IPS-15b (cell line): ENCODE measurements at regions not wholly inside any gene's neighbourhood (a gene's known extent, or its start where the extent isn't known, plus 50 kb on each side); places are given as distances from the start of the nearest gene placed in this dataset.
"Not testable (repeated sequence)": the region's sequence is repeated elsewhere in the genome, so short reads cannot be mapped to it uniquely, and the experiment has no call there.

Source experiments
- H3K27me3 ChIP-seq: one replicate; pipeline ENCODE4 v1.6.1; 2013; ENCODE audit warnings: low read length; ENCODE audit not compliant: control insufficient read depth, insufficient read depth
- H3K36me3 ChIP-seq: one replicate; pipeline ENCODE4 v1.6.1; 2013; ENCODE audit warnings: low read length; ENCODE audit not compliant: control insufficient read depth, insufficient read depth
- H3K4me1 ChIP-seq: one replicate; pipeline ENCODE4 v1.6.1; 2013; ENCODE audit warnings: mild to moderate bottlenecking, low read length; ENCODE audit not compliant: control insufficient read depth, insufficient read depth
- H3K4me3 ChIP-seq: one replicate; pipeline ENCODE4 v1.5.1; 2013; ENCODE audit warnings: low read depth, low read length
- H3K9ac ChIP-seq: one replicate; pipeline ENCODE4 v1.6.1; 2013; ENCODE audit warnings: low read depth, mild to moderate bottlenecking, low read length
- H3K9me3 ChIP-seq: one replicate; pipeline ENCODE4 v1.6.1; 2013; ENCODE audit warnings: mild to moderate bottlenecking, low read length; ENCODE audit not compliant: control insufficient read depth, insufficient read depth

- Histone ChIP-seq H3K9me3 (no peaks in the 10 kb centered on the region), H3K4me1 (no peaks in the 10 kb centered on the region), H3K4me3 (no peak overlapping the region), H3K36me3 (no peaks in the 10 kb centered on the region), H3K9ac (no peak overlapping the region), H3K27me3 (no peaks in the 10 kb centered on the region)
Measured at GRCh38 chr22:48424201-48424627, 1403.5 kb downstream of the BRD1 start.

GRCh38 chr22:48423481-48423911, 1404.2 kb downstream of the BRD1 start:
- no peak overlapping the region for H3K4me3 ChIP-seq
- H3K9me3 ChIP-seq = no peaks in the 10 kb centered on the region
- H3K9ac ChIP-seq = no peak overlapping the region
- H3K4me1 ChIP-seq = no peaks in the 10 kb centered on the region
- H3K36me3 ChIP-seq = no peaks in the 10 kb centered on the region
- no peaks in the 10 kb centered on the region for H3K27me3 ChIP-seq

GRCh38 chr22:48422900-48423480, 1404.7 kb downstream of the BRD1 start:
- H3K4me3 ChIP-seq = no peak overlapping the region
- H3K4me1 ChIP-seq = no peaks in the 10 kb centered on the region
- no peaks in the 10 kb centered on the region for H3K9me3 ChIP-seq
- H3K27me3 ChIP-seq = no peaks in the 10 kb centered on the region
- no peaks in the 10 kb centered on the region for H3K36me3 ChIP-seq
- H3K9ac ChIP-seq = no peak overlapping the region

- H3K27me3 ChIP-seq = no peaks in the 10 kb centered on the region
Measured at GRCh38 chr22:48418831-48419230, 1408.8 kb downstream of the BRD1 start.

GRCh38 chr22:48417225-48418070, 1410.2 kb downstream of the BRD1 start:
- Histone ChIP-seq H3K9ac (no peak overlapping the region), H3K27me3 (no peaks in the 10 kb centered on the region), H3K9me3 (no peaks in the 10 kb centered on the region), H3K4me1 (no peaks in the 10 kb centered on the region), H3K4me3 (no peak overlapping the region), H3K36me3 (no peaks in the 10 kb centered on the region)

More at GRCh38 chr22:48418831-48419230, 1408.8 kb downstream of the BRD1 start:
- Histone ChIP-seq H3K9me3 (no peaks in the 10 kb centered on the region), H3K4me3 (no peak overlapping the region), H3K36me3 (no peaks in the 10 kb centered on the region), H3K4me1 (no peaks in the 10 kb centered on the region), H3K9ac (no peak overlapping the region)

- Histone ChIP-seq H3K9ac (no peak overlapping the region), H3K36me3 (no peaks in the 10 kb centered on the region), H3K4me3 (no peak overlapping the region), H3K9me3 (no peaks in the 10 kb centered on the region), H3K4me1 (no peaks in the 10 kb centered on the region), H3K27me3 (no peaks in the 10 kb centered on the region)
Measured at GRCh38 chr22:48416396-48417224, 1411.1 kb downstream of the BRD1 start.

GRCh38 chr22:48415520-48415919, 1412.2 kb downstream of the BRD1 start:
- Histone ChIP-seq H3K36me3 (no peaks in the 10 kb centered on the region), H3K9me3 (no peaks in the 10 kb centered on the region), H3K4me1 (no peaks in the 10 kb centered on the region), H3K4me3 (no peak overlapping the region), H3K27me3 (no peaks in the 10 kb centered on the region), H3K9ac (no peak overlapping the region)

- H3K36me3 ChIP-seq = no peaks in the 10 kb centered on the region
- no peaks in the 10 kb centered on the region for H3K4me1 ChIP-seq
- no peaks in the 10 kb centered on the region for H3K27me3 ChIP-seq
- H3K9me3 ChIP-seq = no peaks in the 10 kb centered on the region
- no peak overlapping the region for H3K9ac ChIP-seq
- H3K4me3 ChIP-seq = no peak overlapping the region
Measured at GRCh38 chr22:48414651-48415050, 1413.0 kb downstream of the BRD1 start.

GRCh38 chr22:48412931-48413330, 1414.7 kb downstream of the BRD1 start:
- H3K4me1 ChIP-seq, H3K4me3 ChIP-seq, H3K9ac ChIP-seq, H3K27me3 ChIP-seq, H3K9me3 ChIP-seq, H3K36me3 ChIP-seq: not testable (repeated sequence)

- Histone ChIP-seq H3K27me3 (no peaks in the 10 kb centered on the region), H3K36me3 (no peaks in the 10 kb centered on the region), H3K9me3 (no peaks in the 10 kb centered on the region), H3K4me3 (no peak overlapping the region), H3K9ac (no peak overlapping the region), H3K4me1 (no peaks in the 10 kb centered on the region)
Measured at GRCh38 chr22:48410536-48410935, 1417.1 kb downstream of the BRD1 start.

- H3K36me3 ChIP-seq = no peaks in the 10 kb centered on the region
- H3K4me3 ChIP-seq = no peak overlapping the region
- H3K4me1 ChIP-seq = no peaks in the 10 kb centered on the region
- no peaks in the 10 kb centered on the region for H3K27me3 ChIP-seq
- H3K9ac ChIP-seq = no peak overlapping the region
- no peaks in the 10 kb centered on the region for H3K9me3 ChIP-seq
Measured at GRCh38 chr22:48407256-48407955, 1420.3 kb downstream of the BRD1 start.
